OCI-LY7 (cell line): ENCODE measurements at regions not wholly inside any gene's neighbourhood (a gene's known extent, or its start where the extent isn't known, plus 50 kb on each side); places are given as distances from the start of the nearest gene placed in this dataset.

Experiments used
- BruUV-seq: library from RNA; stranded (reverse); fragments of 400-500 nt; replicated peaks from 2 replicates; lab custom pipeline; 2021; lab: Mats Ljungman, UMichigan
- CTCF ChIA-PET: fragments of 300-600 bp; sonication (Branson Sonifier 250); formaldehyde crosslinking; loops from one replicate; lab custom pipeline; 2022; ENCODE audit warnings: antibody characterized with exemption; ENCODE audit not compliant: unreplicated experiment; lab: Charles Lee
- POLR2A ChIA-PET: fragments of 300-600 bp; sonication (Branson Sonifier 250); formaldehyde crosslinking; loops from one replicate; lab custom pipeline; 2022; ENCODE audit warnings: antibody characterized with exemption; lab: Charles Lee
- DNase-seq: peaks from one replicate; pipeline ENCODE4 v3.0.0-alpha.2; 2015; ENCODE audit warnings: low spot score
- H2AFZ ChIP-seq: fragments of 200-600 bp; sonication (generic), shearing (Covaris generic); 2 replicates; pipeline ENCODE4 v1.6.1; 2014; ENCODE audit warnings: mild to moderate bottlenecking, antibody characterized with exemption, low read length, moderate library complexity
- H3K27ac ChIP-seq: fragments of 200-600 bp; sonication (generic); 2 replicates; pipeline ENCODE4 v1.5.1; 2014; ENCODE audit warnings: mixed run types, low read depth, mild to moderate bottlenecking, moderate library complexity, low read length, inconsistent platforms; ENCODE audit not compliant: poor library complexity, severe bottlenecking
- H3K36me3 ChIP-seq: fragments of 200-600 bp; sonication (generic); 2 replicates; pipeline ENCODE4 v1.6.1; 2014; ENCODE audit warnings: mild to moderate bottlenecking, antibody characterized with exemption, low read length, moderate library complexity, mixed read lengths; ENCODE audit not compliant: insufficient read depth
- H3K4me1 ChIP-seq: fragments of 200-600 bp; sonication (generic); 2 replicates; pipeline ENCODE4 v1.5.1; 2014; ENCODE audit warnings: mild to moderate bottlenecking, low read length; ENCODE audit not compliant: insufficient read depth, poor library complexity, severe bottlenecking
- H3K4me2 ChIP-seq: fragments of 200-600 bp; sonication (generic); 2 replicates; pipeline ENCODE4 v1.6.1; 2014; ENCODE audit warnings: mild to moderate bottlenecking, low read length
- H3K4me3 ChIP-seq: fragments of 200-600 bp; sonication (generic); 2 replicates; pipeline ENCODE4 v1.5.1; 2014; ENCODE audit warnings: mild to moderate bottlenecking, low read depth, low read length; ENCODE audit not compliant: poor library complexity, severe bottlenecking
- H3K79me2 ChIP-seq: fragments of 200-600 bp; sonication (generic); 2 replicates; pipeline ENCODE4 v1.6.1; 2016; ENCODE audit warnings: low read depth, mild to moderate bottlenecking, low read length, moderate library complexity, mixed read lengths; ENCODE audit not compliant: insufficient read depth
- H3K9me2 ChIP-seq: fragments of 200-600 bp; sonication (generic); 2 replicates; pipeline ENCODE4 v1.6.1; 2016; ENCODE audit warnings: mild to moderate bottlenecking, low read length, mixed read lengths; ENCODE audit not compliant: insufficient read depth
- H3K9me3 ChIP-seq: fragments of 200-600 bp; sonication (generic); 2 replicates; pipeline ENCODE4 v1.6.1; 2014; ENCODE audit warnings: mild to moderate bottlenecking, mixed run types, low read length, mixed read lengths
- H4K20me1 ChIP-seq: fragments of 200-600 bp; sonication (generic); 2 replicates; pipeline ENCODE4 v1.6.1; 2014; ENCODE audit warnings: mild to moderate bottlenecking, antibody characterized with exemption, low read length, moderate library complexity, mixed read lengths; ENCODE audit not compliant: insufficient read depth
- EZH2phosphoT487 ChIP-seq: fragments of 200-600 bp; sonication (generic); IDR thresholded peaks from 2 replicates; pipeline ENCODE4 v1.6.1; 2018; ENCODE audit warnings: low read depth, borderline replicate concordance, mild to moderate bottlenecking, mixed run types, antibody characterized with exemption, low read length, moderate library complexity, mixed read lengths
- intact Hi-C: fragments of 100-400 bp; cut with micrococcal nuclease; formaldehyde crosslinking; loops from one replicate; pipeline ENCODE4 v1.10.0; 2022; ENCODE audit not compliant: unreplicated experiment
- TF ChIP-seq, protein P1 (sequence below): fragments of 200-600 bp; sonication (generic); conservative IDR thresholded peaks from 2 replicates; pipeline ENCODE4 v1.5.1; 2014; ENCODE audit warnings: mild to moderate bottlenecking, antibody characterized with exemption, low read length, moderate library complexity, mixed read lengths

DNA sequence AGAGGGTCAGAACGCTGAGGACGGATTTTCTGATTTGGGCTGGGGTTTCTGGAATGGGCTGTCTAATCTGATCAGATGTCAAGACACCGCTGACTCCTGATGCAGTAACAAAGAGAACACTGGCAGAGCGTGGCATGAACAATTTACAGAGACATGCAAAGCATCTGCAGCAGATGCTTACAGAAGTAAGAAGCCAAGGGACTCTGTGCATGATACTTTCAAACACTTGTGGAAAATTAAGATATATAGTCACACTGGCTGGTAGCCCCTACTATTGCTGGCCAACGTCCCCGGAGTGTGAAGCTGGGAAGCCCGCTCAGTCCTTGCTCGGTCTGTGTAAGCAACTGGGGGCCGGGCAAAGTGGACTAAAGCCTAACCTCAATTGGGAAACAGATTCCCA lies 903.7 kb downstream of the BRD1 start:
- POLR2A ChIA-PET: no interaction called here
- no TSS peak for BruUV-seq

DNA sequence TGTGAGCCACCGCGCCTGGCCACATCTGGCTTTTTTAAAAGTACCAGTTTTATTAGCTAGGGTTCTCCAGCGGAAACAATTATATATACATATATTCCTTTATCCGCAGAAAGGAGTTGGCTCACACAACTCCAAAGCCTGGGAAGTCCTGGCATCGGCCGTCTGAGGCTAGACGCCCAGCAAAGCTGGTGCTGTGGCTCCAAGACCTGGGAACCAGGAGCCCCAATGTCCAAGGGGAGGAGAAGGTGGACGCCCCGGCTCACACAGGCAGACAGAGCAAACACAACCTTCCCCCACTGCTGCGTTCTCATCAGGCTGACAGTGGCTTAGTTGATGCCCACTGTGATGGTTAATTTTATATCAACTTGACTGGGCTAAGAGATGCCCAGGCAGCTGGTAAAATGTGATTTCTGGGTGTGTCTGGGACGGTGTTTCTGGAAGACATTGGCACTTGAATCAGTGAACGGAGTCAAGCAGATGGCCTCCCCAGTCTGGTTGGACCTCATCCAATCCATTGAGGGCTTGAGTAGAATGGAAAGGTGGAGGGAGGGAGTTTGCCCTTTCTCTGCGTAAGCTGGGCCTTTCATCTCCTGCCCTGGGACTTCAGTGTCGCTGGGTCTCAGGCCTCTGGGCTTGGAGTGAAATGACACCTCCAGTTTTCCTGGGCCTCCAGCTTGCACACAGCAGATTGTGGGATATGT lies 904.4 kb downstream of the BRD1 start:
- Histone ChIP-seq H3K4me1 (no peaks in the 10 kb centered on the region), H3K9me3 (no peaks in the 10 kb centered on the region), H3K36me3 (no peaks in the 10 kb centered on the region), H3K27ac (no peak overlapping the region), H3K4me3 (no peak overlapping the region), H3K9me2 (no peaks in the 10 kb centered on the region), H2AFZ (no peak overlapping the region), H4K20me1 (no peaks in the 10 kb centered on the region), H3K4me2 (no peak overlapping the region), H3K79me2 (no peaks in the 10 kb centered on the region)
- DNase-seq: no peak
- no peak for TF ChIP-seq EZH2phosphoT487
- TF ChIP-seq, protein P1, sequence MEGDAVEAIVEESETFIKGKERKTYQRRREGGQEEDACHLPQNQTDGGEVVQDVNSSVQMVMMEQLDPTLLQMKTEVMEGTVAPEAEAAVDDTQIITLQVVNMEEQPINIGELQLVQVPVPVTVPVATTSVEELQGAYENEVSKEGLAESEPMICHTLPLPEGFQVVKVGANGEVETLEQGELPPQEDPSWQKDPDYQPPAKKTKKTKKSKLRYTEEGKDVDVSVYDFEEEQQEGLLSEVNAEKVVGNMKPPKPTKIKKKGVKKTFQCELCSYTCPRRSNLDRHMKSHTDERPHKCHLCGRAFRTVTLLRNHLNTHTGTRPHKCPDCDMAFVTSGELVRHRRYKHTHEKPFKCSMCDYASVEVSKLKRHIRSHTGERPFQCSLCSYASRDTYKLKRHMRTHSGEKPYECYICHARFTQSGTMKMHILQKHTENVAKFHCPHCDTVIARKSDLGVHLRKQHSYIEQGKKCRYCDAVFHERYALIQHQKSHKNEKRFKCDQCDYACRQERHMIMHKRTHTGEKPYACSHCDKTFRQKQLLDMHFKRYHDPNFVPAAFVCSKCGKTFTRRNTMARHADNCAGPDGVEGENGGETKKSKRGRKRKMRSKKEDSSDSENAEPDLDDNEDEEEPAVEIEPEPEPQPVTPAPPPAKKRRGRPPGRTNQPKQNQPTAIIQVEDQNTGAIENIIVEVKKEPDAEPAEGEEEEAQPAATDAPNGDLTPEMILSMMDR: no peak
- no TSS peak for BruUV-seq
- CTCF ChIA-PET: no interaction called here
- intact Hi-C loops: no loop called here
- POLR2A ChIA-PET: no interaction called here

More for the DNA sequence above, 903.7 kb downstream of the BRD1 start:
- Histone ChIP-seq H3K9me3 (no peaks in the 10 kb centered on the region), H3K36me3 (no peaks in the 10 kb centered on the region), H3K27ac (no peak overlapping the region), H3K4me2 (no peak overlapping the region), H2AFZ (no peak overlapping the region), H3K4me3 (no peak overlapping the region), H4K20me1 (no peaks in the 10 kb centered on the region), H3K9me2 (no peaks in the 10 kb centered on the region), H3K79me2 (no peaks in the 10 kb centered on the region), H3K4me1 (no peaks in the 10 kb centered on the region)
- intact Hi-C loops: no loop called here
- CTCF ChIA-PET: no interaction called here
- no peak for DNase-seq
- TF ChIP-seq, protein P1: no peak
- no peak for TF ChIP-seq EZH2phosphoT487

DNA sequence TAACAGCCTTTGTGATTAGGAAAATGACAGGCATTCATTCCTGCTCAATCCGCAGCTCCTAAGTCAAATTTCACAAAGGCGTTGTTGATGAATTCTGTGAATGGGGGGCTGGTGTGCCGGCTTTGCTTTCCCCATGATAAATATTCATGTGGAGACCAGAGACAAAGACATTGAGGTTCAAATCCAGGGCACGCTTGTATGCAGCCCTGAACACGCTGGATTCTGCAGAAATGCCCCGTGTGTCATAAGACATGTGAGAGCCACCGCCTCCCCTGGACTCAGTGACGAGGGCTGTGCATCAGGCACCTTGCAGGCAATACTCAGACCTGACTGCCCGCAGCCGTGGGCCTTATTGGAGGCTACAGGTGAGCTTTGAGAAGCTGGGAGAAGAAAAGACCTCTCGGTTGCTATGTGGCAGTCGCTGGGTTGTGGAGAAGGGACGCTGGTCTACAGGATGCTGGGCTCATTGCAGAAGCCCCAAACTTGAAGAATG lies 906.2 kb downstream of the BRD1 start:
- BruUV-seq: no TSS peak
- no peak for DNase-seq
- intact Hi-C loops: no loop called here

More for the DNA sequence above, 906.2 kb downstream of the BRD1 start:
- Histone ChIP-seq H3K4me3 (no peak overlapping the region), H3K79me2 (no peaks in the 10 kb centered on the region), H2AFZ (no peak overlapping the region), H3K9me2 (no peaks in the 10 kb centered on the region), H3K4me2 (no peak overlapping the region), H3K9me3 (no peaks in the 10 kb centered on the region), H3K4me1 (no peaks in the 10 kb centered on the region), H4K20me1 (no peaks in the 10 kb centered on the region), H3K27ac (no peak overlapping the region), H3K36me3 (no peaks in the 10 kb centered on the region)
- POLR2A ChIA-PET: no interaction called here
- CTCF ChIA-PET: no interaction called here
- TF ChIP-seq, protein P1: no peak
- no peak for TF ChIP-seq EZH2phosphoT487
